GM12864 (cell line): ENCODE measurements at regions not wholly inside any gene's neighbourhood (a gene's known extent, or its start where the extent isn't known, plus 50 kb on each side); places are given as distances from the start of the nearest gene placed in this dataset.

Experiments
- DNase-seq: peaks from one replicate; pipeline ENCODE4 v3.0.0-alpha.2; 2011; ENCODE audit warnings: low read depth
- H3K4me3 ChIP-seq: 2 replicates; pipeline ENCODE4 v1.5.1; 2011; ENCODE audit warnings: mild to moderate bottlenecking, low read depth, low read length, control low read depth
- CTCF ChIP-seq: IDR thresholded peaks from 2 replicates; pipeline ENCODE4 v1.5.1; 2011; ENCODE audit warnings: low read depth, mild to moderate bottlenecking, moderate library complexity, low read length, control low read depth, inconsistent platforms; ENCODE audit errors: missing control alignments

DNA sequence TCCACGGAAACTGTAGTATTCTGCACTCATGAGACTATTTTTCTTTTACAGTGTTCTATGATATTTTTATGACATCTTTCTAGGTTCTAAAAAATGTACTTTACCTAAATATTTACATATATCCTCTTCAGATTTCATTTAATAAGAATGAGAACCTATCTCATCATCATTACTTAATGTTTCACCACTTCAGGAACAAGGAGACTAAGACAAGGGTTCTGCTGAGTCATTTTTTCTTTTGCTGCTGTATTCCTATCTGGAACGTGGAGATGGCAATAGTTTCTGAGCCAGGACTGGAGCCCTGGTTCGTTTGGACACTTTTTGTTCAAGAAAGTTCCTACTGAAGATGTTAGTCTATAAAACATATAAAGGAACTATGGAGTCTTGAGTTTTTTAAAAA lies 258.2 kb upstream of the MAP3K1 start:
- TF ChIP-seq CTCF = no peak
- no peak for DNase-seq
- H3K4me3 ChIP-seq = no peak overlapping the region

- TF ChIP-seq CTCF = no peak
- H3K4me3 ChIP-seq = no peak overlapping the region
- no peak for DNase-seq
Measured at GRCh38 chr5:56552612-56553268, 262.6 kb upstream of the MAP3K1 start.

DNA sequence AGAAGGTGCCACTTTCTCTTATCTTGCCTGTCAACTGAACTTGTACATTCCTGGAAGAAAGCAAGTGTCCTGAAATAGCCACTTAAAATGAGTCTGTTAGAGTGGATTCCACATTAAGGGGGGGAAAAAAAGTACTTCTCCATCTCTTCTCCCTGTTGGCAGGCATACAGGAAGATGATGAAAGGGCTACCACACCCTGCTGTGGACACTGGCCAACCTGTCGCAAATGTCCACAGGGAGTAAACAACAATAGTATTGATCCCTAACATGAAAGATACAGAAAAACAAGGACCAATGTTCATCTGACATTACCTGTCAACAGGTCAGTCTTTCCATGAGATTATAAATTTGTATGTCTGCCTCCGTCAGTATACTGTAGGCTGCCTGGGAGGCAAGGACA lies 265.1 kb upstream of the MAP3K1 start:
- no peak for DNase-seq
- TF ChIP-seq CTCF = no peak
- no peak overlapping the region for H3K4me3 ChIP-seq

DNA sequence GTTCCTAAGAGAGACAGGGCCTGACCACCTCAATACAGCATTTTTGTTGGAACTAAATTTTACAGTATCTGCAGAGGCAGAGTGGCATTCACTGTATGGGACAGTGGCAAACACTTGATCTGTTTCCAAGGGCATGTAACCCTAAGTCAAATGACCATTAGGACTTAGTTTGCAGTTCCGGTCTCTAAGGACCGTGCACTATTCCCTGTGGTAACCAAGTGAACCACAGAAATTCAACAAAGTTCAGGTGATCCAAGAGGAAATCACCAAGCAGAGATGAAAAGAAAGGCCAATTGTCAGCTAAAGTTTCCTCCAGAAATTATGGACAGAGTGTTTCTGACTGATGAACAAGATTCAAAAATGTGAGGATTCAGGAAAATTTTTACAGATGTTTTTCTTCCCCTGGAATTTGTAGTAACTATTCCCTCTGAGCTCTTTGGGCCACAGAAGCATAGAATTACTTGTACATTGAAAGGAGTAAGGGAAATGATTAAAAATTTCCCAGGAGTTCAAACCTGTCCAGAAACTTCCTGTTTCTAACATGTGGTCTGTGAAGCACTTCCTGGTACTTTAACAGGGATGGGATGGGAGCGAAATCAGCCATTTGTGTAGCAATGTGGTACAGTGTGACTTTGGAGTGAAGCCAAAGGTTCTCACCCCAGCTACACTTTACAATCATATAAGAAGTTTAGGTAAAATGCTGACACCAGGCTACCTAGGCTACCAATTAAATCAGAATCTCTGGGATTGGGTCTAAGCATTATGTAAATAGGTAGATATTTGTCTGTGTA lies 266.1 kb upstream of the MAP3K1 start:
- no peak for DNase-seq
- H3K4me3 ChIP-seq = no peak overlapping the region
- no peak for TF ChIP-seq CTCF

- no peak for TF ChIP-seq CTCF
- H3K4me3 ChIP-seq = no peak overlapping the region
- DNase-seq = no peak
Measured at GRCh38 chr5:56545016-56545415, 270.3 kb upstream of the MAP3K1 start.

- DNase-seq = no peak
- no peak overlapping the region for H3K4me3 ChIP-seq
- no peak for TF ChIP-seq CTCF
Measured at GRCh38 chr5:56543441-56544388, 271.6 kb upstream of the MAP3K1 start.
